Adrenal gland (tissue), 5 donors: ENCODE measurements at regions not wholly inside any gene's neighbourhood (a gene's known extent, or its start where the extent isn't known, plus 50 kb on each side); places are given as distances from the start of the nearest gene placed in this dataset.

ENCODE experiments used
- CTCF ChIP-seq, 6 experiments: fragments of 450-650 bp in 4 of 6; fragments of 200-600 bp in 2 of 6; sonication (generic) in 1 of 6; IDR thresholded peaks; 1 replicate in 5 of 6; 2 replicates in 1 of 6; pipeline versions ENCODE4 v1.5.1 to v1.8.0; 2016 to 2021; ENCODE audit warnings: antibody characterized with exemption in 6 of 6, mild to moderate bottlenecking in 2 of 6, moderate library complexity in 1 of 6
- POLR2A ChIP-seq, 2 donors: fragments of 450-650 bp; IDR thresholded peaks; one replicate each; pipeline ENCODE4 v1.6.1; 2017; ENCODE audit warnings: antibody characterized with exemption in 2 of 2, mild to moderate bottlenecking in 2 of 2, moderate library complexity in 1 of 2
- donor health status: DM: no; HTN: no; CAD: no.

GRCh38 chrX:63511361-63511760 is 160.2 kb upstream of the SPIN4 start:
- TF ChIP-seq POLR2A (IDR thresholded peaks at IDR 0.05) (no peak), CTCF (IDR thresholded peaks at IDR 0.05) (no peak)
